HG03520 (cell line): ENCODE measurements at regions not wholly inside any gene's neighbourhood (a gene's known extent, or its start where the extent isn't known, plus 50 kb on each side); places are given as distances from the start of the nearest gene placed in this dataset.
A peak's percentile ranks its signal among the peaks of the same experiment; 100 is the strongest.

Experiments
- ATAC-seq: cut with Tn5 transposase; IDR thresholded peaks from one replicate; pipeline ENCODE4 v1.9.1; 2021; ENCODE audit warnings: mild to moderate bottlenecking, moderate library complexity; ENCODE audit not compliant: unreplicated experiment

DNA sequence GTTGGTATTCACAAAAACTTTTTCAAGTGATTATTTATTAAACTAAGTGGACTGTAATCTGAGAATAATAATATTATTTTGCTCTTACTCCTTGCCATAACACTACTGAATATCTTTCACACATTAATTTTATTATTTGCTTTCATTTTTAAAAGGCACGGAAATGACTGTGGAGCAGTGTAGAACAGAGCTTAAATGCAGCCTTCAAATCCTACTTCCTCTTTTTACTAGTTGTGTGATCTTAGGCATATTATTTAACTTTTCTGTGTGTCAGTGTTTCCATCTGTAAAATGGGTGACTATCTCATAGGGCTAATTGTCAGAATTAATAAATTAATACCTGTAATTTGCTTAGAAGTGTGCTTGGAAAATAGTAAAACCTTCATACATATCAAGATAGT, 55.5 kb upstream of the SLC8A1 start:
- ATAC-seq, result peak; percentile 97

DNA sequence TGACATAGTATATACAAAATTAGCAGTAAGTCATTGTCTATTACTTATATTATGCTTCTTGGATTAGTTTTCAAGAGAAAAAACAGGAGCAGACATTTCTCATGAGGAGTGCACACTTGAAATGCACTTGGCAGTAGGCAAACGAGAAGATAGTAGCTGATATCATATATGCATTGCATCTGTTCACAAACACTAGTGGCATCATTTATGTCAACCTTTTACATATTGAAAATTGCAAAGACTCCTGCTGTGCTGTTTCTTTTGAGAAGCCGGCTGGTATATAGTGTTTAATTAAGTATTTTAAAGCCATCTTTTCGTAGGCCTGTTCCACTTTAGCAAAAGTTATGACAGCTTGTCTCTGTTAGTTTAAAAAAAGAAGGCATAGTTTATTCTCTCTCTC, 58.4 kb upstream of the SLC8A1 start:
- ATAC-seq, result no peak

DNA sequence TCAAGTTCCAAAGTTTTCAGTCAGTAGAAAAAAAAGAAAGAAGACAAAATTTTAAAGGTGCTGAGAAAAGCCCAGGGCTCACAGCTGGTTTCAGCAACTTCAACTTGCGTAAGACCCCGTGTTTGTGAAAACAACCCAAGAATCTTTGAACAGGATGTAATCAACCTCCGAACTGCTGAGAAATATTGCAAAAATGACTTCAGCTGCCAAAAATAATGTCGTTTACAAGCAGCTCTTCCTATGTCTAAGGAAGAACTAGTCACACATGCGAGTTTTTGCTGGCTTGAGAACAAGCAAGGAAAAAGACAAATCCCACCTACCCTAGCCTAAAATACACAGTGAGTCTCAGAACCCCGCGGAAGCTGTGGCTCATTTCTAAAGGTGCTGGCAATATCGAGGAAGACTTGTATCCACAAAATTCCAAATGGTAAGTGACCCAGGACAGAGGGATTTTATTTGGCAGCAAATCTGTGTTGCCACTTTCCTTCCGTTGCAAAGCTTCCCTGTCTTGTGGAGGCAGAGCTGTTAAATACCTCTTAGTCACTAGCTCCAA, 59.8 kb upstream of the SLC8A1 start:
- ATAC-seq, result no peak

DNA sequence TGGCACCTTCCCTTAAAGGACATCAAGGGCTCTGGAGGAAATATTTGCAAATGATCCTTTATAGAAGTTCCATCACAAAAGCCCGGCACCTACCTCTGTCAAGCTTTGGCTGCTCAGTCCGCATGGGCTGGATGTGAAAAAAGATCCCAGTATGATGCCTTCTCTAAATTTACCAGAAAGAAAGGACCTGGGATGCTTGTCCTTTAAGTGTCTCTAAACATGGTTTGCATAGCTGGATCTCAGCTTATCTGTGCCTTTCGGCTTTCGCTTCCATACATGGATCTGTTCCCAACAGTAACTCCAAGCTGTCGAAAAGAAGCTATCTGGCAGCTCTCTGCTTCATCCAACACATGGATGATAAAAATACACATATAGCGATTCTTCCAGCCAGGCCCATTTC, 60.4 kb upstream of the SLC8A1 start:
- no peak for ATAC-seq

DNA sequence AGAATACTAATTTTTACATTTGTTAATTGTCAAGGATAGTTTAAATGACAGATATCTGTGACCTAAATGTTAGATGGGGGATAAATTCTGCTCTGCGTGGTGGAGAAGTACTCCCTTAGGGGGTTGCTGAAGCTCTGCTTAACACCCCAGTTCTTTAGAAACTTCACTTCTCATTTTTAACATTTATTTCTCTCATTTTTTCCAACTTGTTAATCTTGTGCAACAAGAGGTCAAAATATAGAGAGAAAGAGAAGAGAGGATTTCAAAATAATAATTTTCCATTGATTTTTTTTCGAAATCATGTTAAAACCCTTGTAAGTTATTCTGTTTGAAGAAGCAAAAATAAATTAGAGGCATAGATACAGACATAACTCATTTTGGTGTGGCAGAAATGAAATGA, 61.3 kb upstream of the SLC8A1 start:
- ATAC-seq, result no peak

DNA sequence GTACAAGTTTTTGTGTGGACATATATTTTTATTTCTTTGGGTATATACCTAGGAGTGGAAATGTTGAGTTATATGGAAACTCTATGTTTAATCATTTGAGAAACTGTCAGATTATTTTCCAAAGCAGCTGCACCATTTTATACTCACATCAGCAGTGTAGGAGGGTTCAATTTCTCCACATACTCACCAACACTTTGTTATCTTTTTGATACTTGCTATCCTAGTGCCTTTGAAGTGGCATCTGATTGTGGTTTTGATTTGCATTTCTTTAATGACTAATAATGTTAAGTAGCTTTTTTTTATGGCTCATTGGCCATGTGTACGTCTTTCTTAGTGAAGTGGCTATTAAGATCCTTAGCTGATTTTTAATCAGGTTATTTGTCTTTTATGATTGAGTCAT, 64.7 kb upstream of the SLC8A1 start:
- ATAC-seq, result no peak

DNA sequence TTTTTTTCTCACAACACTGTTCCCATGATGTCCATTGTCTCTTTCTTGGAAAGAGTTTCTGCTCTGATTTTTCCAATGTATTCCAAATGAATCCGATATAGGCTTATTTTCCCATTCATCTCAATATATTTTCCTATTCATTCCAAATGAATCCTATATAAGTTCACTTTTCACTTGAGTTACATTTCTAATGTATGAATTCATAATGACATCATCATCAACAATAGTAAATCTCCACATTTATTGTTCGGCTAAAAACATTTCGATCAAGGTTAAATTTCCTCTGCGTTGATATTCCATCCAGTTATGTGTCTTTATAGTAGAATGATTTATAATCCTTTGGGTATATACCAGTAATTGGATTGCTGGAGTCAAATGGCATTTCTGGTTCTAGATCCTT, 76.7 kb upstream of the SLC8A1 start:
- ATAC-seq, result no peak

DNA sequence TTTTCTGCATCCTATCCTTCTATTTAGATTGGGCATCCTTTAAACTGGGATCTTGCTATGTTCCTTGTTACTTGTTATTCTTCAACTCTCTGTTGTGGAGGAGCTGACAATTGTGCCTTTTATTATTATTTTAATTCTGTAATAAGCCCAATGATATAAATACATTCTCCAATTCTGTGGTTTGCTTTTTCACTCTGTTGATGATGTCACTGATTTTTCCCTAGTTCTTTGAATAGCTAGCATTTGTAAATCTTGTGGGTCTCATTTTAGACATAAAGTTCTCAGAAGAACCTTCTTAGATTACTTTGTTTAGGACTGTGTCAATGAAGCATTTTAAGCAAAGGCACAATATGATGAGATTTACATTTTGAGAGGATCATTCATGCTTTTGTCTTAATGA, 79.5 kb upstream of the SLC8A1 start:
- no peak for ATAC-seq

DNA sequence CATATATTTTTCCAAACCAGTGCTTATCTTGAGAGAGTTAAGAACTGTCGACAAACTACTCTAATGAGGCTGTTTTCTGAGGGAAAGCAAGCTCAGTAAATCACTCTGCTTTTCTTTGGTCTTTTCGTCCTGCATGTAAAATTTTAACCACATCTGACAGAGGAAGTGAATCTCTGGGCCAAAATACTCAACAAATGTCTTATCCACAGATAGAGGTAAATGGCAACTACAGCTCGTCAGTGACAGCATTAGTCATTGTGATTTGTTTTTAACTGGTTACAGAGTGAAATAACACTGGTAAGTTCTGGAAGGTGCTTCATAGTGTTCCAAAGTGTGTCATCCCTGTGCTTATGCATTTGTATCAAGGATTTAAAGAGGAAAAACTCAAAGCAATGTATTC, 82.6 kb upstream of the SLC8A1 start:
- ATAC-seq, result no peak

DNA sequence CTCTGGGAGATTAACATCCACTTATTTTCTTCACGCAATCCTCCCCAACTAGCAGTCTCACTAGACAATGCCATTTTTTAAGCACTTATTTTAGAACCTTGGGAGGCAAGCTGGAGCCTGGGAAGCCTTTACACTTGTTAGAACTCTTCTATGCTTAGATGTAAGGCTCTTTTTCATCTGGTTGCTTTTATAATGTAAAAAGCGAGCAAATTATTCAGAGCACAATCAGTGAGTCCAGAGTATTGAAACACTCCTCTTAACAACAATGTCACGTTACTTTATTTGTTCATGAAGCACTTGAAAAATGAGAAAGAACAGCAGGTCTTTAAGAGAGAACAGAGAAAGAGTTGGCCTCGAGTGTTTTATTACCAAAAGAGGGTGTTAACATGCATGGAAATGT, 84.1 kb upstream of the SLC8A1 start:
- no peak for ATAC-seq

DNA sequence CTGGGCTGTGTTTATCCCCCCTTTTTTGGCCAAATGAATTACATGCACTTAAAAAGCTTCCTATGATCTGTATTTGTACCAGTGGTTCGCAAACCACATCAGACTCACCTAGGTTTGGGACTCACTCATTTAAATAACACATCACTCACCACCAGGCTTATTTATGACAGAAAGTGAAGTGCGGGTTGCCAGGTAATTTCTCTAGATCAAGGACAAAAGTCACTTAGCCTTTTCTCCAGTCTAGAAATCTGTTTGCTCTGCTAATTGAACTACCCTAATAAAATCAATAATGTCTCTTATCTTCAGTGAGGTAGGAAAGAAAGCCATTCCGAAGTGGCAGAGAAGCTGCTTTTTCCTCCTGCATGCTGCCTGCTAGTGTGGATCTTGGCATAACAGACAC, 88.1 kb upstream of the SLC8A1 start:
- ATAC-seq, result no peak

DNA sequence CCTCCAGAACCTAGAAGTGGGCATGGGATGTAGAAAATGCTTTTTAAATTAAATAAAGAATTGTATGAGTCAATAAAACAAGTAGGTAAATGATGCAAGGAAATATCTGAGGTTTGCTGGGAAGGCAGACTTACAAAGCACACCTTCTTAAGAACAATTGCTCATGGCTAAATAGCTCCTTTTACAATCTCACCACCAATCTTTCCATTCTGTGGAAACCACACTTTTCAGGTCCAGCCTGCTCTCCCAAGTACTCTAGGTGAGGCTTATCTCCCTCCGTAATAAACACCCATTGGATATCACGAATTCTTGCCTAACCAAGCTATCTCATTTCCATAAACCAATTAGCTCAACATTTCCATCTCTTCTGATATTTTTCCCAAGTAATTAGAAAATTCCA, 91.5 kb upstream of the SLC8A1 start:
- no peak for ATAC-seq

DNA sequence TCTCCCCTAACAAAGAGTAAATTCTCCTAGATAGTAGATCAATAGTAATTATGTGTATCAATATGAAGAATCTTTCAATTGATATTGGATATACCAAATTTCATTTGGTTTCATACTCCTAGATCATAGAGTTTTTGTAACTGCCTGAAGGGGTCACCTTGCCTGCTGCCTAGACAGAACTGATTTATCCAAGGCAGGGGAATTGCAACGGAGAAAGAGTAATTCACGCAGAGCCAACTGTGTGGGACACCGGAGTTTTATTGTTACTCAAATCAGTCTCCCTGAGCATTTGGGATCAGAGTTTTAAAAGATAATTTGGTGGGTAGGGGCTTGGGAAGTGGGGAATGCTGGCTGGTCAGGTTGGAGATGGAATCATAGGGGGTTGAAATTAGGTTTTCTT, 92.2 kb upstream of the SLC8A1 start:
- no peak for ATAC-seq

DNA sequence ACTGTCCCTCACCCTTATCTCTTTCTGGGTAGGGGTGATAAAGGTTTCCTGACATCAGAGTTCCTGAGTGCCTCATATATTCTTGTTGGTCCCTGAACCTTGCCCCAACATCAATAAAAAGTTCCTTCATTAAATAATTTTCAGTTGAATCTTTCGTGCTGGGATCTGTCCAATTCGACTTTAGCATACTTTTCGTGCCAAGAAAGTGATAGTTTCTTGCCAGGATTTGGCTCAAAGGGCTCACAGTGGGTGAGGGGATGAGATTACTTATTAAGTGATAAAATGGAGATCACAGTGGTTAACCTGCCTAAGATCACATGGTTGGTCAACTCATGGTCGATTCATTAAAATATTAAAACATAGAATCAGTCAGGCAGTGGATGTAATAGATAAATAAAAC, 93.8 kb upstream of the SLC8A1 start:
- no peak for ATAC-seq

DNA sequence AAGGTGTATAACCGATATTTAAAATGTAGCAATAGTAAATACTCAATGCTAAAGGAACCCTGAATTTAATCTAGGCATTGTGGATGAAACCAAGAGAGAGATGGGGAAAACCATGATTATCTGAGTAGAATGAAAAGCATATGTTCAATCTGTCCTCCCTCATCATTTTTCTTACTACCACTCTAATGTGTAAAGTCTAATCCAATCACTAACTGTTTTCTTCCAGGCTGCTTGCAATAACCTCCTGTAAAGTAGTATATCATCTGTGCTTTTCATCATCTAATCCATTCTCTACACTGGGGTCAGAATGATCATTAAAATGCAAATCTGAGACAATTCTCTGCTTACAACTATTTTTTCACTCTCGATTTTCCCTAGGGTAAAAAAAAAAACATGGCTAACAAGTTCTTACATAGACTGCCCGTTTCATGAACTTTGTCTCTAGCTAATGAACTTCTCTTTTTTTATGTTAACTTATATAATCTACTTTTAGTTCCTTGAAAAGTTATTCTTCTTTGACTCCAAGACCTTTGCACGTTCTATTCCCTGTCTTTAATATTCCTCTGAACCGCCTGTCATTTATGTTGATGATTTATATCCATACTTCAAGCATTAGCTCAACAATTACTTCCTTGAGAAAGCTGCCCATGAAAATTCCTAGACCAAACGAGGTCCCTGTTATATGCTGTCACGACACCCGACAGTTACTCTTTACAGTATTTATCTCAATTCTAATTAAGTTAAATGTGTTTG, 94.7 kb upstream of the SLC8A1 start:
- no peak for ATAC-seq

DNA sequence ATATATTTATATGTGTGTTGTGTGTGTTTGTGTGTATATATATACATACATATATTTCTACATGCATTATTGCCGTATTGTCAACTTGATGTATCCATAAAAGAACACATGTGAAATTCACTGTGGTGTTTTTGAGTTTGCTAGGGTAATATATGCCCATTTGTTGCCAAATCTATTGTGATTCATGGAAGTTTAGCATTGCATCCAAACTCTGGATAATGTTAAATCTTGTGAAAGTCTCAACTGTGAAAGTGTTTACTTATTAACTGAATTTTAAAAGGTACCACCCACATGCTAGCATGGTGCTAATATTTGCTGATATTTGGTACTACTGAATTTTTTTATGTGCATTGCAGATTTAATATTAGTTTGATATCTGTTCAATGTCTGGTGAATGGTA, 96.6 kb upstream of the SLC8A1 start:
- ATAC-seq, result no peak

DNA sequence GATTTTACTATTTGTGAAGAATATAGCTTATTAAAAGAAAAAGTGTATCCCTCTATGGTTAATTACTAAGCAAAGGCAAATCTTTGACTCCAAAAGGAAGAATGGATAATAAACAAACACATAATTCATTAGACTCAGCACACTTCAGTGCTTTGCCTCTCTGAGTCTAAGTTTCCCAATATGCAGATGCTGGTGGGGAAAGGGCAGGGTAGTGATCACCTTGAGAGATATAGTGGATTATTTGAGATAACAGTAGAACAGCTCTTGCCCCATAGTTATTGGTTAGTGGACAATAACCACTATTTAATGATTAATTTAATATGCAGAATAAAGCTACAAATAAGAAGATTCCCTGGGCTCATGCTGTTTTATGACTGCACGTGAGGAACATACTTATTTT, 98.2 kb upstream of the SLC8A1 start:
- no peak for ATAC-seq

DNA sequence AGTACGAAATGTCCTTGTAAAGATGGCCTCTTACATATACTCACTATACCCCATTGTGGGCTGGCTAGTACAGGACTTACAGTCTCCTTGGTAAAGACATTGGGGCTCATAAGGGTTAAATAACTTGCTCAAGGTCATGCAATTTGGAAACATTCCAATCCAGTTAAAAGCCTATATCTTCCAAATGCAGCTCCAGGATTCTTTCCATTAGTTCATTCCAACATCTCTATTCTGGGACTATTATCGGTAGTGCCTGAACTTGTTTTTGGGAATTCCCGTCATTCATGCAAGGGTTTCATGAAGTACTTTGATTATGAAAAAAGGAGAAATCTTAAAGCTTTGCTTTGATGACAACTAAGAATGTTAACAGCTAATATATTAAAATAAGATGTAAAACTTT, 99.2 kb upstream of the SLC8A1 start:
- no peak for ATAC-seq

DNA sequence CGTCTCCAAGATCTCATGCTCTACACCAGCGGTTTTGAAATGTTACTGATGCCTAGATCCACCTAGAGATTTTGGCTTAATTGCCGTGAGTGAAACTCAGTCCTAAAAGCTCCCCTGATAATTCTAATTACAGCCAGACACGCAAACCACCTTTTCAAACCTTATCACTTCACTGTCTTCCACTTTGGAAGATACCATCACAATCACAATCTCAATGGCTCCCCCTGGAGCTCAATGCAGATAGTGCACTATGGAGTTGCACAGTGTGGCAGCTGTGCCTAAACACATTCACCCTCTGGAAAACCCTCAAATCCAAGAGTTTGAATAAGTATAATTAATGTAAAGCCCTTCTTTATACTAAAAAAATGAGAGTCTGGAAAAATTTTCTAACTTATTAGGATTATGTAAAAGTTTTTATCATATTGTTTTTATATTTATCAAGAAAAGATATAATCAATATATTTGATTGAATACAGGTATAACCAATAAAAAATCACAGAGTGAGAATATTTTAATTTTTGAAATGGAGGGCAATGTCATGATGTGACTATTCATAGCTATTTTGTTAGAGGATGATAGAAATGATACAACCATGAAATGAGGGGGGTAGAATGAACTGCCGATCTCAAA, 102.9 kb upstream of the SLC8A1 start:
- ATAC-seq, result peak; percentile 88

DNA sequence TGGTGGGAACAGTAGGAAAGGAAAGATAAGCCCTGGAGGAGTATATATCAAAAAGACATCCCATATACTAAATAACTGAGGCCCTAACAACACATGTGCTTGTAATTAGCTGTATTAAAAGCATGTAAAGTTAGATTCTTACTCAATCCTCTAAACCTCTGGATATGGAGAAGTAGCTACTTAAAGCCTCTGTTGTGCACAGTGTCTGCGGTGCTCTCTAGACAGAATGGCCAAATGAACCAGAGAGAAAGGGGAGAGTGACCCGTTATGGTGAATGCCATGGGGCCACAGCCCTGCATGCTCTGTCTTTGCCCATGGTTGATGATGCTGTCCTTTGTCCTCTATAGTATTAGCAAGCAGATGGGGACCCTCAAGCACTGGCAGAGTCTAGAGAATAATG, 104.4 kb upstream of the SLC8A1 start:
- no peak for ATAC-seq

DNA sequence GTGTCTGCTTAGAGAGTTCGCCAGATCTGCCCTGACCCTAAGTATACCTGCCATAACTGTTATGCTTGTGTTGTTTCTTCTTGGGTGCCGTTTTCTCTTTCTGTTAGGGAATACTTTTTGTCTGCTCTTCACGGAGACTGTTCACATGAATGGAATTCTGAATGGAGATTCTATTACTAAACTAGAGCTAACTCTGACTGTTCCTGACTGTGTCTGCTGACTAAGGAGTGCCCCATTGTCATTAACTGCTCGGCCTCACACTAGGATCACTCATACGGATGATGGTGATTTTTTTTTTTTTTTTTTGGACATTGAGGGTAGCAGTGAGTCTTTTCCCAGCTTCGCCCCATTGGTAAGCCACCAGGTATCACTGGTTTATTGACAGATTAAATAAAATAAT, 104.8 kb upstream of the SLC8A1 start:
- ATAC-seq, result no peak

DNA sequence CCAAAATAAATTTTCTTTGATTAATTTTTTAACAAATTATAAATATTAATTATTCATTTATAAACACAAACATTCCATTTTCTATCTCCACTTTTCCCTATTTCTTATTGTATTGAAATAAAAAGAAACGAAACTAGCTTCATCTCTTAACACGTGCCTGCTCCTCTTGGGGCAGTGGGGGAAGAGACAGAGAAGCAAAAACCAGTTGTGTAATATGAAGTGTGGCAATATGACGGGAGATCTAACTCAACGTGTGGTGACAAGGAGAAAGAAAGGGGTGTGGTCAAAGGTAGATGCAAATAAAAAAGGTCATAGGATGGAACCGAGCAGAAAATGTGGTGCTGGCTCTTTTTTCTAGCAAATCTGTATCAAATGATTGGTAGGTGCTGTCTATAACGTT, 106.9 kb upstream of the SLC8A1 start:
- ATAC-seq, result no peak

DNA sequence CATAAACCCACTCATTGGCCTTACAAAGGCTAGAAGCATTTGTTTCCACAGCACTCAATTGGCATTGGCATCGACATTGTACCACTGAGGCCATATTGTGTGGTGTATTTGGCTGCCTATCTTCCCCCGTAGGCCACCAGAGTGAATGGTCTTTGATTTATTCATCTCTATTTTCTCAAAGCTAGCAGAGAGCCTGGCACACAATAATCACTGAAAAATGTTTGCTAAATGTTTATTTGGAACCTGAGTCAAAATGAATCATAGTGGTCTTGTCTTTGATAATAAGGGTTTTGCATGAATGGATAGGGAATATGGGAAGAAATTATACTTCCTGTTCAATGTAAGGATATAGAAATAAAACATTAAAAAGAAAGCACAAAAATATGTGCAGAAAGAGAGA, 107.3 kb upstream of the SLC8A1 start:
- no peak for ATAC-seq
